ENCODE measurements at regions not wholly inside any gene's neighbourhood (a gene's known extent, or its start where the extent isn't known, plus 50 kb on each side); places are given as distances from the start of the nearest gene placed in this dataset.

GRCh38 chr13:63139277-63139676, 1723.6 kb upstream of the PCDH20 start:
- no peaks in the 10 kb centered on the region for H3K9me3 ChIP-seq (replicated peaks; ENCODE audit: low read length)
- H3K4me3 ChIP-seq (ENCODE audit: low read length), result no peak overlapping the region
- no peaks in the 10 kb centered on the region for H3K4me1 ChIP-seq (ENCODE audit: control insufficient read depth, insufficient read depth, low read length)
- H3K4me2 ChIP-seq (ENCODE audit: low read length), result no peak overlapping the region
- no peaks in the 10 kb centered on the region for H3K27me3 ChIP-seq (ENCODE audit: control insufficient read depth, insufficient read depth, low read length)
- no peaks in the 10 kb centered on the region for H3K36me3 ChIP-seq (ENCODE audit: insufficient read depth, low read length)
- no peak overlapping the region for H3K9ac ChIP-seq (ENCODE audit: low read depth, low read length)

- no peaks in the 10 kb centered on the region for H3K4me1 ChIP-seq (ENCODE audit: control insufficient read depth, insufficient read depth, low read length)
- no peak overlapping the region for H3K4me3 ChIP-seq (ENCODE audit: low read length)
- H3K4me2 ChIP-seq (ENCODE audit: low read length), result no peak overlapping the region
- H3K9ac ChIP-seq (ENCODE audit: low read depth, low read length), result no peak overlapping the region
- no peaks in the 10 kb centered on the region for H3K27me3 ChIP-seq (ENCODE audit: control insufficient read depth, insufficient read depth, low read length)
- H3K9me3 ChIP-seq (replicated peaks; ENCODE audit: low read length), result no peaks in the 10 kb centered on the region
- H3K36me3 ChIP-seq (ENCODE audit: insufficient read depth, low read length), result no peaks in the 10 kb centered on the region
Measured at GRCh38 chr13:63129995-63130394, 1714.3 kb upstream of the PCDH20 start.

DNA sequence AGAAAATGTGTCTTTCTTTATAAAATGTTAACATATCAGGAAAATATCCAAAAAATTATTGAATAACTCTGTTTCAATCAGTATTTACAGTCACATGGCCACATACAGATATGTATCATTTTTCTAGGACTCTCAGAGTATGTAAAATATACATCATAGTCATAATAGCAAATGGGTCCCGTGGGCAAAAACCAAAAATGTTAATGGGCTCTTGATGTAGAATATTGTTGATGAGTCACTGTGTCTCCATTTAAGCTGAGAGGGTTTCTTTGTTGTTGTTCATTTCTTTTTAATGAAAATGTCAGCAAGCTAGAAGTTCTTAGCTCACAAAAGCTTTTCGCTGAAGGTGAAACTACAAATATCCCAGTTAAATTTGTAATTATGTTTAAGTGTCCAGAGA, 1713.1 kb upstream of the PCDH20 start:
- Histone ChIP-seq H3K36me3 (ENCODE audit: insufficient read depth, low read length) (no peaks in the 10 kb centered on the region), H3K4me2 (ENCODE audit: low read length) (no peak overlapping the region), H3K4me3 (ENCODE audit: low read length) (no peak overlapping the region), H3K9ac (ENCODE audit: low read depth, low read length) (no peak overlapping the region), H3K4me1 (ENCODE audit: control insufficient read depth, insufficient read depth, low read length) (no peaks in the 10 kb centered on the region), H3K9me3 (replicated peaks; ENCODE audit: low read length) (no peaks in the 10 kb centered on the region), H3K27me3 (ENCODE audit: control insufficient read depth, insufficient read depth, low read length) (no peaks in the 10 kb centered on the region)

- H3K9me3 ChIP-seq (replicated peaks; ENCODE audit: low read length), result no peaks in the 10 kb centered on the region
- H3K27me3 ChIP-seq (ENCODE audit: control insufficient read depth, insufficient read depth, low read length), result no peaks in the 10 kb centered on the region
- H3K36me3 ChIP-seq (ENCODE audit: insufficient read depth, low read length), result no peaks in the 10 kb centered on the region
- H3K4me2 ChIP-seq (ENCODE audit: low read length), result no peak overlapping the region
- H3K9ac ChIP-seq (ENCODE audit: low read depth, low read length), result no peak overlapping the region
- no peak overlapping the region for H3K4me3 ChIP-seq (ENCODE audit: low read length)
- no peaks in the 10 kb centered on the region for H3K4me1 ChIP-seq (ENCODE audit: control insufficient read depth, insufficient read depth, low read length)
Measured at GRCh38 chr13:63124863-63125262, 1709.2 kb upstream of the PCDH20 start.

GRCh38 chr13:63120883-63121282, 1705.2 kb upstream of the PCDH20 start:
- Histone ChIP-seq H3K36me3 (ENCODE audit: insufficient read depth, low read length) (no peaks in the 10 kb centered on the region), H3K9me3 (replicated peaks; ENCODE audit: low read length) (no peaks in the 10 kb centered on the region), H3K4me1 (ENCODE audit: control insufficient read depth, insufficient read depth, low read length) (no peaks in the 10 kb centered on the region), H3K4me3 (ENCODE audit: low read length) (no peak overlapping the region), H3K9ac (ENCODE audit: low read depth, low read length) (no peak overlapping the region), H3K4me2 (ENCODE audit: low read length) (no peak overlapping the region), H3K27me3 (ENCODE audit: control insufficient read depth, insufficient read depth, low read length) (no peaks in the 10 kb centered on the region)

DNA sequence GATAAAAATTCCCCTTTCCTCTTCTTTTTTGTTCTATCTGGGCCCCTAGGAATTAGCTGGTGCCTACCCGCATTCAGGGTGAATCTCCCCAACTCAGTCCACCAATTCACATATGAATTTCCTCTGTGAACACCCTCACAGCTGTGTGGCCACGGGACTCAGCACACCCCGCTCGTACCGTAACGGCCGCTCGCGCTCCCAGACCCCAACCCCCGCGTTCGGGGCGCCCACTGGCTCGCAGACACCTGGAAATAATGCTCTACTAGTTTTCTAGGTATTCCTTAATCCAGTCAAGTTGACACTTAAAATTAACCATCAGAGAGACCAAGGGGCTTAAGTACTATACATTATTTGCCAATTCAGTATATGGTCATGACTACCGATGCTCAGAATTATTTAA, 1702.1 kb upstream of the PCDH20 start:
- H3K4me3 ChIP-seq (ENCODE audit: low read length), result no peak overlapping the region
- H3K4me2 ChIP-seq (ENCODE audit: low read length), result no peak overlapping the region

GRCh38 chr13:63112799-63113395, 1697.2 kb upstream of the PCDH20 start:
- no peaks in the 10 kb centered on the region for H3K27me3 ChIP-seq (ENCODE audit: control insufficient read depth, insufficient read depth, low read length)
- no peaks in the 10 kb centered on the region for H3K36me3 ChIP-seq (ENCODE audit: insufficient read depth, low read length)
- no peak overlapping the region for H3K9ac ChIP-seq (ENCODE audit: low read depth, low read length)
- H3K9me3 ChIP-seq (replicated peaks; ENCODE audit: low read length), result no peaks in the 10 kb centered on the region
- no peaks in the 10 kb centered on the region for H3K4me1 ChIP-seq (ENCODE audit: control insufficient read depth, insufficient read depth, low read length)
- no peak overlapping the region for H3K4me2 ChIP-seq (ENCODE audit: low read length)
- H3K4me3 ChIP-seq (ENCODE audit: low read length), result no peak overlapping the region

More for the DNA sequence above, 1702.1 kb upstream of the PCDH20 start:
- Histone ChIP-seq H3K9ac (ENCODE audit: low read depth, low read length) (no peak overlapping the region), H3K9me3 (replicated peaks; ENCODE audit: low read length) (no peaks in the 10 kb centered on the region), H3K27me3 (ENCODE audit: control insufficient read depth, insufficient read depth, low read length) (no peaks in the 10 kb centered on the region), H3K36me3 (ENCODE audit: insufficient read depth, low read length) (no peaks in the 10 kb centered on the region), H3K4me1 (ENCODE audit: control insufficient read depth, insufficient read depth, low read length) (no peaks in the 10 kb centered on the region)

- Histone ChIP-seq H3K4me2 (ENCODE audit: low read length) (no peak overlapping the region), H3K27me3 (ENCODE audit: control insufficient read depth, insufficient read depth, low read length) (no peaks in the 10 kb centered on the region), H3K9ac (ENCODE audit: low read depth, low read length) (no peak overlapping the region), H3K36me3 (ENCODE audit: insufficient read depth, low read length) (no peaks in the 10 kb centered on the region), H3K4me3 (ENCODE audit: low read length) (no peak overlapping the region), H3K4me1 (ENCODE audit: control insufficient read depth, insufficient read depth, low read length) (no peaks in the 10 kb centered on the region), H3K9me3 (replicated peaks; ENCODE audit: low read length) (no peaks in the 10 kb centered on the region)
Measured at GRCh38 chr13:63110466-63110865, 1694.8 kb upstream of the PCDH20 start.

DNA sequence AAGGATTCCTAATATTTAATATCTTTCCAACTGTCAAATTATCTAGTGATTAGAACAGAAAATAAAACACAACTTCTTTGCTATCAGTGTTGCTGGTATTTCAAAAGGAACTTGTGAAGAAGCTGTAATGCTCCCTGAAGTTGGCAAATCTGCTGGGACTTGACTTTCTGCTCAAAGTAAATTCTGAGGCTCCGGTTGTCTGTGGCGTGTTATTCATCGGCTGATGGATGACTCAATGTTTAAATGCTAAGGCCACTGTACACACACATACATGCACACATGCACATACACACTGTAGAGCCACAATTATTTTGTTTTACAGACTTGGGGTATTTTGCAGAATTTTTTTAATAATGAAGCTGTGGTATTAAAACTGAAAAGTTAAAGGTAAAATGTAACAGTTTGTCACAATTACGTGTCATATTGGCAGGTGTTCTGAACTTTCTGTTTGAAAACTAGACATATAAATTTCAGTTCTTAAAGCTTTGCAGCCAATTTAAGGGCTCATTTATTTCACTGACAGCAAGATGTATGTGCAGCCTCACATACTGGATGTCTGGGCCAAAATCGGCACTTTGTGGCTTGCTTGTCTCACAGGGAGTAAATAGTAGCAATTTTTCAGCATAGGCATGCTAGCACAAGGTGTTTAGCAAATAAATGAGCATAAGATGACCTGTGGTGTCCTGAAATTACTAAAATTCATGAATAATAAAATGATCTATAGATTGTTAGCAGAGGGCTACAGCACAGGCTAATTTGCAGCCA, 1691.7 kb upstream of the PCDH20 start:
- no peaks in the 10 kb centered on the region for H3K27me3 ChIP-seq (ENCODE audit: control insufficient read depth, insufficient read depth, low read length)
- no peaks in the 10 kb centered on the region for H3K36me3 ChIP-seq (ENCODE audit: insufficient read depth, low read length)
- no peak overlapping the region for H3K4me3 ChIP-seq (ENCODE audit: low read length)
- H3K9ac ChIP-seq (ENCODE audit: low read depth, low read length), result no peak overlapping the region
- no peak overlapping the region for H3K4me2 ChIP-seq (ENCODE audit: low read length)
- no peaks in the 10 kb centered on the region for H3K4me1 ChIP-seq (ENCODE audit: control insufficient read depth, insufficient read depth, low read length)
- no peaks in the 10 kb centered on the region for H3K9me3 ChIP-seq (replicated peaks; ENCODE audit: low read length)

- H3K27me3 ChIP-seq (ENCODE audit: control insufficient read depth, insufficient read depth, low read length), result no peaks in the 10 kb centered on the region
- no peak overlapping the region for H3K4me2 ChIP-seq (ENCODE audit: low read length)
Measured at GRCh38 chr13:63094717-63095116, 1679.1 kb upstream of the PCDH20 start.

DNA sequence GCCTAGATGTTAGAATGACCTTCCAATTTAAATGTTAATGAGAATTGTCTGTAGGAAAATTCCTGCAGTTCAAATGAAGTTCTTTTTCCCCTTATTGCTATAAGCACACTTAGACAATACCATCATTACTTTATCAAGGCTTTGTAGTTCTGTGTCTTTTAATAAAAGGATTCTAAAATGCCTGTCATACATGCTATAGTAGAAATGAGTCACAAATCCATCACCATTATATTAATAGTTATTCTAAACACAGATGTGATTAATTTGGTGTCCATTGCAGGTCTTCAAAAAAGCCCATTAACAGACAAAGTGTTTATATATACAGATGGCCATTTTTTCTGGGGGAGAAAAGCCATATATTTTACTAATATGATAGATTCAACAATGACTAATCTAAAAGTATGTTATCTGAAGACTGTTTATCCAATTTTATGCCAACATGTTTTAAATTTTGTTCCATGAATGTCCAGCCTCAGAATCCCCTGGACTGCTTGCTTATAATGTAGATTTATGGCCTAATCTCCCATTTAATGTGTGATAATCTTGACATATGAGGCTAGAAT, 1678.3 kb upstream of the PCDH20 start:
- Histone ChIP-seq H3K9ac (ENCODE audit: low read depth, low read length) (no peak overlapping the region), H3K36me3 (ENCODE audit: insufficient read depth, low read length) (no peaks in the 10 kb centered on the region), H3K4me1 (ENCODE audit: control insufficient read depth, insufficient read depth, low read length) (no peaks in the 10 kb centered on the region), H3K4me3 (ENCODE audit: low read length) (no peak overlapping the region), H3K4me2 (ENCODE audit: low read length) (no peak overlapping the region), H3K9me3 (replicated peaks; ENCODE audit: low read length) (peaks cover 3% of the 10 kb centered on the region), H3K27me3 (ENCODE audit: control insufficient read depth, insufficient read depth, low read length) (no peaks in the 10 kb centered on the region)

More at GRCh38 chr13:63094717-63095116, 1679.1 kb upstream of the PCDH20 start:
- Histone ChIP-seq H3K9me3 (replicated peaks; ENCODE audit: low read length) (peaks cover 3% of the 10 kb centered on the region), H3K36me3 (ENCODE audit: insufficient read depth, low read length) (no peaks in the 10 kb centered on the region), H3K4me1 (ENCODE audit: control insufficient read depth, insufficient read depth, low read length) (no peaks in the 10 kb centered on the region), H3K4me3 (ENCODE audit: low read length) (no peak overlapping the region), H3K9ac (ENCODE audit: low read depth, low read length) (no peak overlapping the region)

DNA sequence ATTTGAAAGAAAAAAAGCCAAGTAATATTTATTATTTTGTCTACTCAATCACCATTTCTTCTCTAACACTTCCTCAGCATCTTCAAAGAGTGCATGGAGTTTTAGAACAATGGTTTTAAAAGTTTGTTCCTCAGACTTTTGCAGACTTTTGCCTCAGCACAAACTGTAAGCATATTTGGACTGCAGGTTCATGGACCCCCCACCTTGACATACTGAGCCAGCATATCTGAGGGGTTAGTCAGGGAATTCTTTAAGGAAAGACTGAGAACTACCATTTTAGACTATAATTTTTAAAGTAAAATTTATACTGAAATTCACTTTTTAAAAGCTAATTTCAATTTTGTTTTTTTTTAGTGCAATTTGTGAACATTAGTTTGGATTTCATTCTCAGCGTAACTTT, 1676.8 kb upstream of the PCDH20 start:
- no peak overlapping the region for H3K9ac ChIP-seq (ENCODE audit: low read depth, low read length)
- H3K4me1 ChIP-seq (ENCODE audit: control insufficient read depth, insufficient read depth, low read length), result no peaks in the 10 kb centered on the region
- H3K36me3 ChIP-seq (ENCODE audit: insufficient read depth, low read length), result no peaks in the 10 kb centered on the region
- H3K4me2 ChIP-seq (ENCODE audit: low read length), result no peak overlapping the region
- H3K4me3 ChIP-seq (ENCODE audit: low read length), result no peak overlapping the region
- H3K9me3 ChIP-seq (replicated peaks; ENCODE audit: low read length), result no peaks in the 10 kb centered on the region
- H3K27me3 ChIP-seq (ENCODE audit: control insufficient read depth, insufficient read depth, low read length), result no peaks in the 10 kb centered on the region

All from skeletal muscle satellite cell (primary cell).